ENCODE measurements at regions not wholly inside any gene's neighbourhood (a gene's known extent, or its start where the extent isn't known, plus 50 kb on each side); places are given as distances from the start of the nearest gene placed in this dataset.

GRCh38 chr1:181985936-181986906 is 75.3 kb downstream of the ZNF648 start:
- Histone ChIP-seq H3K27me3 (ENCODE audit: control insufficient read depth, insufficient read depth, low read length) (no peaks in the 10 kb centered on the region), H3K27ac (ENCODE audit: low read depth in 2 of 2, low read length in 2 of 2) (peak overlapping the region in 1 of 2 donors; percentile 68), H3K4me1 (ENCODE audit: control insufficient read depth in 2 of 3, insufficient read depth in 2 of 3, low read depth in 1 of 3, low read length in 3 of 3) (peaks cover 0 to 7% (median 4%) of the 10 kb centered on the region in 3 donors), H3K36me3 (ENCODE audit: control insufficient read depth in 2 of 3, insufficient read depth in 3 of 3, low read length in 3 of 3) (no peaks in the 10 kb centered on the region), H3K4me3 (ENCODE audit: low read length in 3 of 3) (no peak overlapping the region), H3K9me3 (ENCODE audit: control insufficient read depth in 2 of 3, insufficient read depth in 1 of 3, low read length in 3 of 3) (no peaks in the 10 kb centered on the region), H3K9ac (ENCODE audit: low read length in 3 of 3) (no peak overlapping the region)
- intact Hi-C loops (cut with DNase I) = no loop called here
- DNase-seq = no peak
- TF ChIP-seq, protein P1, sequence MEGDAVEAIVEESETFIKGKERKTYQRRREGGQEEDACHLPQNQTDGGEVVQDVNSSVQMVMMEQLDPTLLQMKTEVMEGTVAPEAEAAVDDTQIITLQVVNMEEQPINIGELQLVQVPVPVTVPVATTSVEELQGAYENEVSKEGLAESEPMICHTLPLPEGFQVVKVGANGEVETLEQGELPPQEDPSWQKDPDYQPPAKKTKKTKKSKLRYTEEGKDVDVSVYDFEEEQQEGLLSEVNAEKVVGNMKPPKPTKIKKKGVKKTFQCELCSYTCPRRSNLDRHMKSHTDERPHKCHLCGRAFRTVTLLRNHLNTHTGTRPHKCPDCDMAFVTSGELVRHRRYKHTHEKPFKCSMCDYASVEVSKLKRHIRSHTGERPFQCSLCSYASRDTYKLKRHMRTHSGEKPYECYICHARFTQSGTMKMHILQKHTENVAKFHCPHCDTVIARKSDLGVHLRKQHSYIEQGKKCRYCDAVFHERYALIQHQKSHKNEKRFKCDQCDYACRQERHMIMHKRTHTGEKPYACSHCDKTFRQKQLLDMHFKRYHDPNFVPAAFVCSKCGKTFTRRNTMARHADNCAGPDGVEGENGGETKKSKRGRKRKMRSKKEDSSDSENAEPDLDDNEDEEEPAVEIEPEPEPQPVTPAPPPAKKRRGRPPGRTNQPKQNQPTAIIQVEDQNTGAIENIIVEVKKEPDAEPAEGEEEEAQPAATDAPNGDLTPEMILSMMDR (IDR thresholded peaks at IDR 0.05; ENCODE audit: borderline replicate concordance, extremely low read depth, insufficient read depth) = no peak
- no peak for FAIRE-seq

DNA sequence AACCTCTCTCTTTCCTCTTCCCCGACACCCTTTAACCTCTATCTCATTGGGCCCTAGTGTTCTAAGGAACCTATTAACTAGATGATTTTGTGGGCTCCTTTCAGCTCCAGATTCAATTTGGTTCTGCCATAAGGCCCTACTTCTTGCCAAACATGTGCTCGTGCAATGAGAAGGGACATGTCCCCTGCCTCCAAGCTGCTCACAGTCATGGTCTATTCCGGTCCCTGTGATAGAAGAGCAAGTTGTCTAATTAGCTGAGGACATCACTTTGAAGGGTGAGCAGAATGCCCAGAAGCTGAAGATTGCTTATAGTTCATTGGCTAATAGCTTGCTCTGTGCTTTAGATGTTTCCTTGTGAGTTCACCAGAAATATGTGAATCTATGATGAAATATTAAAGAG is 76.2 kb downstream of the ZNF648 start:
- no peaks in the 10 kb centered on the region for H3K36me3 ChIP-seq (ENCODE audit: control insufficient read depth in 2 of 3, insufficient read depth in 3 of 3, low read length in 3 of 3)
- no peak overlapping the region for H3K27ac ChIP-seq (ENCODE audit: low read depth in 2 of 2, low read length in 2 of 2)
- FAIRE-seq (no peak), DNase-seq (no peak)
- peaks cover 0 to 7% (median 4%) of the 10 kb centered on the region in 3 donors for H3K4me1 ChIP-seq (ENCODE audit: control insufficient read depth in 2 of 3, insufficient read depth in 2 of 3, low read depth in 1 of 3, low read length in 3 of 3)
- TF ChIP-seq, protein P1 (IDR thresholded peaks at IDR 0.05; ENCODE audit: borderline replicate concordance, extremely low read depth, insufficient read depth) = no peak
- no peaks in the 10 kb centered on the region for H3K9me3 ChIP-seq (ENCODE audit: control insufficient read depth in 2 of 3, insufficient read depth in 1 of 3, low read length in 3 of 3)
- H3K27me3 ChIP-seq (ENCODE audit: control insufficient read depth, insufficient read depth, low read length) = no peaks in the 10 kb centered on the region
- no peak overlapping the region for H3K4me3 ChIP-seq (ENCODE audit: low read length in 3 of 3)
- H3K9ac ChIP-seq (ENCODE audit: low read length in 3 of 3) = no peak overlapping the region
- intact Hi-C loops (cut with DNase I) = no loop called here

DNA sequence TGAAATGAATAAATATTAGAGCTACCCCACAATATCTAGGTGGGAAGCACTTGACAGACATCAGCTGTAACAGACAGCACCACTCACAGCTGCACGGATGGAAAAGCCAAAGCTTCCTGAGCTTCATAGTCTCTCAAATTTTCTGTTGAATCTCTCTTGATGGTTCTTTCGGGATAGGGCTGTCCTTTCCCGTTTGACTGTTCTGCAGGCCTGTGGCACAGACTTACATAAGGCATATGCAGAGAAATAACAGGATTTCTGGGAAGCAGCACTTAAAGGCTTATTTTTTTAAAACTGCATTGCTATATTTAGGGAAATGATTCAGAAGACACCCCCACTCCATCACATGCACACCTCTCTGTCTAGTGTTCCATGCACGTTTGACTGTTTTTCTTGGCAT is 77.5 kb downstream of the ZNF648 start:
- H3K27ac ChIP-seq (ENCODE audit: low read depth in 2 of 2, low read length in 2 of 2) = no peak overlapping the region
- H3K36me3 ChIP-seq (ENCODE audit: control insufficient read depth in 2 of 3, insufficient read depth in 3 of 3, low read length in 3 of 3) = no peaks in the 10 kb centered on the region
- no peak overlapping the region for H3K4me3 ChIP-seq (ENCODE audit: low read length in 3 of 3)
- no peaks in the 10 kb centered on the region for H3K27me3 ChIP-seq (ENCODE audit: control insufficient read depth, insufficient read depth, low read length)
- intact Hi-C loops (cut with DNase I) = no loop called here
- DNase-seq (no peak), FAIRE-seq (no peak)
- TF ChIP-seq, protein P1 (IDR thresholded peaks at IDR 0.05; ENCODE audit: borderline replicate concordance, extremely low read depth, insufficient read depth) = no peak
- no peak overlapping the region for H3K9ac ChIP-seq (ENCODE audit: low read length in 3 of 3)
- H3K9me3 ChIP-seq (ENCODE audit: control insufficient read depth in 2 of 3, insufficient read depth in 1 of 3, low read length in 3 of 3) = no peaks in the 10 kb centered on the region
- peaks cover 0 to 7% (median 4%) of the 10 kb centered on the region in 3 donors for H3K4me1 ChIP-seq (ENCODE audit: control insufficient read depth in 2 of 3, insufficient read depth in 2 of 3, low read depth in 1 of 3, low read length in 3 of 3)

Data from kidney (tissue), 13 donors.